H9 (cell line): ENCODE measurements at regions not wholly inside any gene's neighbourhood (a gene's known extent, or its start where the extent isn't known, plus 50 kb on each side); places are given as distances from the start of the nearest gene placed in this dataset.

Source experiments
- DNase-seq: peaks from one replicate; pipeline ENCODE4 v3.0.0-alpha.2; 2017
- H2AFZ ChIP-seq: one replicate; pipeline ENCODE4 v1.6.1; 2013; ENCODE audit warnings: mild to moderate bottlenecking, low read length, control low read depth, moderate library complexity
- H2AK5ac ChIP-seq: 2 replicates; pipeline ENCODE4 v1.6.1; 2013; ENCODE audit warnings: low read length, control low read depth, mixed read lengths; ENCODE audit not compliant: insufficient read length
- H2BK120ac ChIP-seq: one replicate; pipeline ENCODE4 v1.6.1; 2013; ENCODE audit warnings: low read depth, mild to moderate bottlenecking, low read length, control low read depth, inconsistent platforms; ENCODE audit not compliant: poor library complexity, severe bottlenecking
- H2BK12ac ChIP-seq: 2 replicates; pipeline ENCODE4 v1.6.1; 2013; ENCODE audit warnings: low read length, control low read depth, mixed read lengths, low read depth; ENCODE audit not compliant: insufficient read length
- H2BK15ac ChIP-seq: 2 replicates; pipeline ENCODE4 v1.6.1; 2013; ENCODE audit warnings: low read depth, low read length, control low read depth
- H2BK20ac ChIP-seq: one replicate; pipeline ENCODE4 v1.6.1; 2013; ENCODE audit warnings: low read depth, mild to moderate bottlenecking, low read length, control low read depth, inconsistent platforms; ENCODE audit not compliant: poor library complexity, severe bottlenecking
- H2BK5ac ChIP-seq: 2 replicates; pipeline ENCODE4 v1.6.1; 2013; ENCODE audit warnings: low read length, control low read depth, mixed read lengths; ENCODE audit not compliant: insufficient read length
- H3K14ac ChIP-seq: 2 replicates; pipeline ENCODE4 v1.6.1; 2013; ENCODE audit warnings: low read length, control low read depth; ENCODE audit not compliant: insufficient read depth
- H3K18ac ChIP-seq: 2 replicates; pipeline ENCODE4 v1.6.1; 2013; ENCODE audit warnings: low read depth, mild to moderate bottlenecking, mixed read lengths, low read length, control low read depth; ENCODE audit not compliant: insufficient read length
- H3K23ac ChIP-seq: 2 replicates; pipeline ENCODE4 v1.6.1; 2013; ENCODE audit warnings: low read length, control low read depth, mixed read lengths, low read depth; ENCODE audit not compliant: insufficient read length
- H3K23me2 ChIP-seq: 2 replicates; pipeline ENCODE4 v1.6.1; 2013; ENCODE audit warnings: low read depth, mild to moderate bottlenecking, mixed read lengths, low read length, control low read depth; ENCODE audit not compliant: insufficient read length, poor library complexity, severe bottlenecking
- H3K27ac ChIP-seq: 2 replicates; pipeline ENCODE4 v1.5.1; 2013; ENCODE audit warnings: low read length, control low read depth, mixed read lengths, low read depth; ENCODE audit not compliant: insufficient read length
- H3K27me3 ChIP-seq: 2 replicates; pipeline ENCODE4 v1.6.1; 2013; ENCODE audit warnings: low read length, control low read depth, inconsistent platforms; ENCODE audit not compliant: insufficient read depth
- H3K4ac ChIP-seq: 2 replicates; pipeline ENCODE4 v1.6.1; 2013; ENCODE audit warnings: low read depth, mild to moderate bottlenecking, control low read depth, inconsistent platforms, low read length, moderate library complexity
- H3K4me1 ChIP-seq: 2 replicates; pipeline ENCODE4 v1.6.1; 2013; ENCODE audit warnings: low read length, control low read depth, inconsistent platforms; ENCODE audit not compliant: insufficient read depth
- H3K4me2 ChIP-seq: 2 replicates; pipeline ENCODE4 v1.6.1; 2013; ENCODE audit warnings: low read length, control low read depth, mixed read lengths; ENCODE audit not compliant: insufficient read length, insufficient read depth
- H3K56ac ChIP-seq: 2 replicates; pipeline ENCODE4 v1.6.1; 2013; ENCODE audit warnings: low read depth, mild to moderate bottlenecking, mixed read lengths, low read length, control low read depth; ENCODE audit not compliant: insufficient read length
- H3K79me1 ChIP-seq: 2 replicates; pipeline ENCODE4 v1.6.1; 2013; ENCODE audit warnings: low read depth, mild to moderate bottlenecking, moderate library complexity, low read length, control low read depth, inconsistent platforms; ENCODE audit not compliant: insufficient read depth, poor library complexity, severe bottlenecking
- H3K79me2 ChIP-seq: 2 replicates; pipeline ENCODE4 v1.6.1; 2013; ENCODE audit warnings: low read length, control low read depth, inconsistent platforms; ENCODE audit not compliant: insufficient read depth
- H3K9ac ChIP-seq: 2 replicates; pipeline ENCODE4 v1.6.1; 2013; ENCODE audit warnings: low read length, control low read depth, mixed read lengths; ENCODE audit not compliant: insufficient read length; ENCODE audit errors: extremely low read depth
- H3K9me3 ChIP-seq: one replicate; pipeline ENCODE4 v1.6.1; 2013; ENCODE audit warnings: low read depth, low read length, inconsistent platforms; ENCODE audit not compliant: control insufficient read depth
- H3T11ph ChIP-seq: one replicate; pipeline ENCODE4 v1.6.1; 2013; ENCODE audit warnings: mild to moderate bottlenecking, low read length, control low read depth, inconsistent platforms
- H4K20me1 ChIP-seq: one replicate; pipeline ENCODE4 v1.6.1; 2013; ENCODE audit not compliant: control insufficient read depth, insufficient read length, insufficient read depth
- H4K5ac ChIP-seq: 2 replicates; pipeline ENCODE4 v1.6.1; 2013; ENCODE audit warnings: low read depth, mild to moderate bottlenecking, mixed read lengths, low read length, control low read depth; ENCODE audit not compliant: insufficient read length
- H4K8ac ChIP-seq: replicated peaks from 2 replicates; pipeline ENCODE4 v1.6.1; 2013; ENCODE audit warnings: low read length, control low read depth, mixed read lengths, low read depth; ENCODE audit not compliant: insufficient read length
- H4K91ac ChIP-seq: 2 replicates; pipeline ENCODE4 v1.6.1; 2013; ENCODE audit warnings: low read depth, mild to moderate bottlenecking, moderate library complexity, mixed read lengths, low read length, control low read depth; ENCODE audit not compliant: insufficient read length
- H3K27ac Mint-ChIP-seq, 3 experiments: 2 replicates in 2 of 3; 3 replicates in 1 of 3; pipeline ENCODE4 v1.8.0; 2020 to 2021; ENCODE audit warnings: mixed read lengths in 3 of 3, mild to moderate bottlenecking in 1 of 3, moderate library complexity in 1 of 3
- H3K27me3 Mint-ChIP-seq: 2 replicates; pipeline ENCODE4 v1.8.0; 2021; ENCODE audit warnings: low read depth, mild to moderate bottlenecking, moderate library complexity, mixed read lengths
- H3K36me3 Mint-ChIP-seq, 3 experiments: 2 replicates in 2 of 3; 3 replicates in 1 of 3; pipeline ENCODE4 v1.8.0; 2020 to 2021; ENCODE audit warnings: low read depth in 3 of 3, mixed read lengths in 3 of 3; ENCODE audit not compliant: insufficient read depth in 1 of 3
- H3K4me1 Mint-ChIP-seq, 2 experiments: 2 replicates each; pipeline ENCODE4 v1.8.0; 2020; ENCODE audit warnings: mixed read lengths in 2 of 2
- H3K4me3 Mint-ChIP-seq, 2 experiments: 2 replicates in 1 of 2; 3 replicates in 1 of 2; pipeline ENCODE4 v1.8.0; 2020 to 2021; ENCODE audit warnings: mild to moderate bottlenecking in 2 of 2, mixed read lengths in 2 of 2, moderate library complexity in 1 of 2
- H3K9me3 Mint-ChIP-seq, 2 experiments: 2 replicates in 1 of 2; 3 replicates in 1 of 2; pipeline ENCODE4 v1.8.0; 2020; ENCODE audit warnings: mild to moderate bottlenecking in 2 of 2, mixed read lengths in 2 of 2, moderate library complexity in 1 of 2
- CTCF ChIP-seq: fragments of 200-600 bp; sonication (generic); conservative IDR thresholded peaks from 3 replicates; pipeline ENCODE4 v1.8.0; 2021; ENCODE audit warnings: antibody characterized with exemption, mild to moderate bottlenecking
- WGBS: extraction: QIAGEN DNeasy Blood & Tissue Kit; methylation state at CpG from one replicate; pipeline ENCODE4 v1.1.7; 2013; ENCODE audit warnings: missing lambda C conversion rate, low lambda C conversion rate, mixed read lengths; ENCODE audit not compliant: insufficient read length; ENCODE audit errors: extremely low coverage; 5-methylcytosine and 5-hydroxymethylcytosine counted together

DNA sequence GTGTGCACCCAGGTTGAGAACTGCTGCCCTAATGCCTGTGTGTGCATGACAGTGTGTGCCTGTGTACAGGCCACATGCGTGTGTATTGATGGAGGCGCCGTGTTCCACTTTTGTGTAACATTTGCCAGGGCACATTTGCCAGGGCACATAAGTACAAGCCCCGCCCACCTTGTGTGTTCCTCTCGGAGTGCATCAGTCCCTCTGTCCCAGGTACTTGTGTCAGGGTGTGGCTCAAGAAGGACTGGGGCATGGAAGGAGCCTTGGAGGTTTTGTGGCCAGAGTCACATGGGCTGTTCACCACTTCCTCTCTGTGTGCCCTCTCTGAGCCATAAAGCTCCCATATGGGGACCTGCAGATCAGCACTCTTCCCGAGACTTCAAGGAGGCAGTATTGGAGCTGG is 73.9 kb downstream of the MRM1 start:
- no peaks in the 10 kb centered on the region for H3K23me2 ChIP-seq
- H3K4me2 ChIP-seq, result no peak overlapping the region
- no peaks in the 10 kb centered on the region for H3K4me1 ChIP-seq
- TF ChIP-seq CTCF, result no peak
- H2BK5ac ChIP-seq, result no peak overlapping the region
- H3K23ac ChIP-seq, result no peak overlapping the region
- no peak overlapping the region for H2AK5ac ChIP-seq
- no peak overlapping the region for H3K27ac ChIP-seq
- Mint-ChIP-seq H3K9me3 (no peaks in the 10 kb centered on the region; a peak in 1 of 5 replicates), H3K27ac (no peak overlapping the region; a peak in 1 of 7 replicates), H3K27me3 (peaks cover 1% of the 10 kb centered on the region; the same call in 1 of the 2 replicates), H3K36me3 (no peaks in the 10 kb centered on the region), H3K4me1 (peaks cover 18 to 23% of the 10 kb centered on the region in 2 experiments), H3K4me3 (no peak overlapping the region)
- no peak overlapping the region for H2BK20ac ChIP-seq
- H3K27me3 ChIP-seq, result no peaks in the 10 kb centered on the region
- H3K79me2 ChIP-seq, result no peaks in the 10 kb centered on the region
- H3T11ph ChIP-seq, result no peak overlapping the region
- no peak overlapping the region for H4K8ac ChIP-seq
- no peak overlapping the region for H4K91ac ChIP-seq
- H4K5ac ChIP-seq, result no peak overlapping the region
- H2BK120ac ChIP-seq, result no peak overlapping the region
- no peak overlapping the region for H3K56ac ChIP-seq
- H3K4ac ChIP-seq, result no peak overlapping the region
- WGBS, result no CpG with 5 or more reads among the region's 6 CpGs
- no peak overlapping the region for H3K14ac ChIP-seq
- no peaks in the 10 kb centered on the region for H4K20me1 ChIP-seq
- H3K9me3 ChIP-seq, result no peaks in the 10 kb centered on the region
- no peak overlapping the region for H2BK12ac ChIP-seq
- H2BK15ac ChIP-seq, result no peak overlapping the region
- no peak overlapping the region for H2AFZ ChIP-seq
- H3K79me1 ChIP-seq, result no peaks in the 10 kb centered on the region
- H3K18ac ChIP-seq, result no peak overlapping the region
- DNase-seq, result no peak
- H3K9ac ChIP-seq, result no peak overlapping the region
